Erythroblast (primary cell): ENCODE measurements at regions not wholly inside any gene's neighbourhood (a gene's known extent, or its start where the extent isn't known, plus 50 kb on each side); places are given as distances from the start of the nearest gene placed in this dataset.

Experiments
- GATA1 ChIP-seq: IDR thresholded peaks from 2 replicates; pipeline ENCODE4 v1.6.1; 2011; ENCODE audit warnings: low read depth, mild to moderate bottlenecking, control low read depth, low read length, moderate library complexity
- POLR2A ChIP-seq: IDR thresholded peaks from 2 replicates; pipeline ENCODE4 v1.6.1; 2011; ENCODE audit warnings: mild to moderate bottlenecking, low read length

- TF ChIP-seq POLR2A (no peak), GATA1 (no peak)
These were observed 82.5 kb upstream of the AFF2 start for GRCh38 chrX:148417934-148418333.
